Glutamatergic neuron (in vitro differentiated cells): ENCODE measurements at regions not wholly inside any gene's neighbourhood (a gene's known extent, or its start where the extent isn't known, plus 50 kb on each side); places are given as distances from the start of the nearest gene placed in this dataset.

Source experiments
- DNase-seq: peaks from one replicate; pipeline ENCODE4 v3.0.0; 2022
- H3K27ac Mint-ChIP-seq: one replicate; pipeline ENCODE4 v1.8.0; 2020; ENCODE audit warnings: mild to moderate bottlenecking, mixed read lengths, inconsistent platforms; ENCODE audit not compliant: unreplicated experiment
- H3K27me3 Mint-ChIP-seq: one replicate; pipeline ENCODE4 v1.8.0; 2020; ENCODE audit warnings: mild to moderate bottlenecking, moderate library complexity, mixed read lengths, inconsistent platforms; ENCODE audit not compliant: unreplicated experiment
- H3K36me3 Mint-ChIP-seq: one replicate; pipeline ENCODE4 v1.8.0; 2020; ENCODE audit warnings: mild to moderate bottlenecking, mixed read lengths, inconsistent platforms; ENCODE audit not compliant: unreplicated experiment
- H3K4me1 Mint-ChIP-seq: one replicate; pipeline ENCODE4 v1.8.0; 2020; ENCODE audit warnings: mild to moderate bottlenecking, low read depth, mixed read lengths, inconsistent platforms; ENCODE audit not compliant: unreplicated experiment
- H3K4me3 Mint-ChIP-seq: one replicate; pipeline ENCODE4 v1.8.0; 2020; ENCODE audit warnings: mild to moderate bottlenecking, mixed read lengths, inconsistent platforms; ENCODE audit not compliant: unreplicated experiment
- H3K9me3 Mint-ChIP-seq: one replicate; pipeline ENCODE4 v1.8.0; 2020; ENCODE audit warnings: mild to moderate bottlenecking, moderate library complexity, mixed read lengths, inconsistent platforms; ENCODE audit not compliant: unreplicated experiment
- CTCF ChIP-seq: fragments of 200-600 bp; sonication (generic); IDR thresholded peaks from one replicate; pipeline ENCODE4 v1.5.0; 2021; ENCODE audit not compliant: partially characterized antibody, unreplicated experiment

GRCh38 chr1:23639460-23640095 is 52.0 kb upstream of the RPL11 start:
- H3K36me3 Mint-ChIP-seq: no peaks in the 10 kb centered on the region
- no peak for TF ChIP-seq CTCF
- peaks cover 4% of the 10 kb centered on the region for H3K4me1 Mint-ChIP-seq
- H3K27ac Mint-ChIP-seq: no peak overlapping the region
- DNase-seq: no peak
- no peaks in the 10 kb centered on the region for H3K9me3 Mint-ChIP-seq
- peaks cover 3% of the 10 kb centered on the region for H3K27me3 Mint-ChIP-seq
- no peak overlapping the region for H3K4me3 Mint-ChIP-seq

- TF ChIP-seq CTCF: no peak
- Mint-ChIP-seq H3K36me3 (no peaks in the 10 kb centered on the region), H3K4me1 (peaks cover 9% of the 10 kb centered on the region), H3K4me3 (no peak overlapping the region), H3K9me3 (no peaks in the 10 kb centered on the region), H3K27me3 (peaks cover 3% of the 10 kb centered on the region), H3K27ac (no peak overlapping the region)
- no peak for DNase-seq
Observed at GRCh38 chr1:23638786-23639241, 52.8 kb upstream of the RPL11 start.

GRCh38 chr1:23638188-23638619 is 53.4 kb upstream of the RPL11 start:
- Mint-ChIP-seq H3K27ac (no peak overlapping the region), H3K36me3 (no peaks in the 10 kb centered on the region), H3K9me3 (no peaks in the 10 kb centered on the region), H3K27me3 (peaks cover 3% of the 10 kb centered on the region), H3K4me1 (peaks cover 9% of the 10 kb centered on the region), H3K4me3 (no peak overlapping the region)
- TF ChIP-seq CTCF: no peak
- no peak for DNase-seq

- peaks cover 2% of the 10 kb centered on the region for H3K27me3 Mint-ChIP-seq
Observed at GRCh38 chr1:23636009-23636408, 55.6 kb upstream of the RPL11 start.

More at GRCh38 chr1:23636009-23636408, 55.6 kb upstream of the RPL11 start:
- H3K36me3 Mint-ChIP-seq: no peaks in the 10 kb centered on the region
- peaks cover 9% of the 10 kb centered on the region for H3K4me1 Mint-ChIP-seq
- no peak overlapping the region for H3K4me3 Mint-ChIP-seq
- no peak overlapping the region for H3K27ac Mint-ChIP-seq
- DNase-seq: no peak
- no peak for TF ChIP-seq CTCF
- H3K9me3 Mint-ChIP-seq: no peaks in the 10 kb centered on the region
